GM21825 (cell line): ENCODE measurements at regions not wholly inside any gene's neighbourhood (a gene's known extent, or its start where the extent isn't known, plus 50 kb on each side); places are given as distances from the start of the nearest gene placed in this dataset.

Source experiments
- ATAC-seq: cut with Tn5 transposase; IDR thresholded peaks from one replicate; pipeline ENCODE4 v1.9.1; 2021; ENCODE audit warnings: mild to moderate bottlenecking, moderate library complexity; ENCODE audit not compliant: unreplicated experiment

- no peak for ATAC-seq
Observed at GRCh38 chr9:129321286-129322021, 143.4 kb upstream of the IER5L start.

GRCh38 chr9:129320575-129321285 is 142.7 kb upstream of the IER5L start:
- ATAC-seq, result no peak

GRCh38 chr9:129319938-129320481 is 141.9 kb upstream of the IER5L start:
- no peak for ATAC-seq

- no peak for ATAC-seq
Observed at GRCh38 chr9:129319076-129319937, 141.2 kb upstream of the IER5L start.

GRCh38 chr9:129318121-129319075 is 140.3 kb upstream of the IER5L start:
- ATAC-seq, result no peak

- no peak for ATAC-seq
Observed at GRCh38 chr9:129317179-129318011, 139.3 kb upstream of the IER5L start.

GRCh38 chr9:129316281-129317030 is 138.4 kb upstream of the IER5L start:
- no peak for ATAC-seq

GRCh38 chr9:129313331-129313955 is 135.4 kb upstream of the IER5L start:
- no peak for ATAC-seq

- no peak for ATAC-seq
Observed at GRCh38 chr9:129312251-129313122, 134.4 kb upstream of the IER5L start.

GRCh38 chr9:129311643-129312042 is 133.6 kb upstream of the IER5L start:
- no peak for ATAC-seq

GRCh38 chr9:129310666-129311350 is 132.7 kb upstream of the IER5L start:
- no peak for ATAC-seq

GRCh38 chr9:129309906-129310305 is 131.8 kb upstream of the IER5L start:
- ATAC-seq, result no peak

GRCh38 chr9:129309041-129309430 is 131.0 kb upstream of the IER5L start:
- ATAC-seq, result no peak

- ATAC-seq, result no peak
Observed at GRCh38 chr9:129307227-129307970, 129.3 kb upstream of the IER5L start.

- no peak for ATAC-seq
Observed at GRCh38 chr9:129306318-129306973, 128.4 kb upstream of the IER5L start.
